WTC11 (cell line): ENCODE measurements at regions not wholly inside any gene's neighbourhood (a gene's known extent, or its start where the extent isn't known, plus 50 kb on each side); places are given as distances from the start of the nearest gene placed in this dataset.

Experiments
- ATAC-seq: fragments of 200-7000 bp; cut with Tn5 transposase; 2 replicates; pipeline ENCODE4 v1.10.0; 2021; ENCODE audit warnings: mild to moderate bottlenecking, moderate library complexity
- CTCF ChIA-PET: fragments of 300-600 bp; sonication (Branson Sonifier 250); formaldehyde crosslinking; loops from one replicate; lab custom pipeline; 2021; ENCODE audit warnings: antibody characterized with exemption; lab: Charles Lee
- POLR2A ChIA-PET: fragments of 350-600 bp; sonication (Branson Sonifier 250); formaldehyde crosslinking; loops from one replicate; lab custom pipeline; 2021; ENCODE audit warnings: antibody characterized with exemption; lab: Charles Lee
- DNase-seq: peaks from one replicate; pipeline ENCODE4 v3.0.0; 2021; ENCODE audit warnings: low spot score
- H3K27ac Mint-ChIP-seq: 2 replicates; pipeline ENCODE4 v1.8.0; 2021; ENCODE audit warnings: mixed read lengths
- H3K27me3 Mint-ChIP-seq: 2 replicates; pipeline ENCODE4 v1.8.0; 2021; ENCODE audit warnings: low read depth, mild to moderate bottlenecking, moderate library complexity, mixed read lengths
- H3K36me3 Mint-ChIP-seq: 2 replicates; pipeline ENCODE4 v1.8.0; 2021; ENCODE audit warnings: mixed read lengths
- H3K4me1 Mint-ChIP-seq: 2 replicates; pipeline ENCODE4 v1.8.0; 2022; ENCODE audit warnings: mixed read lengths
- H3K4me3 Mint-ChIP-seq: 2 replicates; pipeline ENCODE4 v1.8.0; 2021; ENCODE audit warnings: mild to moderate bottlenecking, moderate library complexity, mixed read lengths
- H3K9me3 Mint-ChIP-seq: 2 replicates; pipeline ENCODE4 v1.8.0; 2021; ENCODE audit warnings: mixed read lengths
- ARID4B ChIP-seq: sonication (generic); formaldehyde crosslinking; IDR thresholded peaks from 2 replicates; pipeline ENCODE4 v1.8.0; 2023; ENCODE audit warnings: missing genetic modification reagents, mild to moderate bottlenecking, borderline replicate concordance
- ATF3 ChIP-seq: sonication (generic); formaldehyde crosslinking; conservative IDR thresholded peaks from 2 replicates; pipeline ENCODE4 v1.8.1; 2022; ENCODE audit warnings: mild to moderate bottlenecking, missing genetic modification reagents
- ATF6 ChIP-seq: sonication (generic); formaldehyde crosslinking; IDR thresholded peaks from 2 replicates; pipeline ENCODE4 v1.8.1; 2023; ENCODE audit warnings: mild to moderate bottlenecking, missing genetic modification reagents
- E2F4 ChIP-seq: sonication (generic); formaldehyde crosslinking; IDR thresholded peaks from 2 replicates; pipeline ENCODE4 v1.8.1; 2022; ENCODE audit warnings: low read depth, mild to moderate bottlenecking, moderate library complexity, missing genetic modification reagents, borderline replicate concordance
- E2F5 ChIP-seq: sonication (generic); formaldehyde crosslinking; IDR thresholded peaks from 2 replicates; pipeline ENCODE4 v1.8.1; 2022; ENCODE audit warnings: mild to moderate bottlenecking, moderate library complexity, missing genetic modification reagents
- ELF4 ChIP-seq: sonication (generic); formaldehyde crosslinking; IDR thresholded peaks from 2 replicates; pipeline ENCODE4 v1.8.1; 2022; ENCODE audit warnings: low read depth, mild to moderate bottlenecking, moderate library complexity, missing genetic modification reagents
- GRHL2 ChIP-seq: fragments of 250-450 bp; sonication (Bioruptor Pico); IDR thresholded peaks from 2 replicates; pipeline ENCODE4 v1.8.0; 2022; ENCODE audit warnings: mild to moderate bottlenecking, moderate library complexity; ENCODE audit not compliant: insufficient replicate concordance, severe bottlenecking
- JUN ChIP-seq: sonication (generic); formaldehyde crosslinking; IDR thresholded peaks from 2 replicates; pipeline ENCODE4 v1.8.0; 2023; ENCODE audit warnings: mild to moderate bottlenecking, missing genetic modification reagents
- NFE2L1 ChIP-seq: sonication (generic); formaldehyde crosslinking; IDR thresholded peaks from 2 replicates; pipeline ENCODE4 v1.8.1; 2023; ENCODE audit warnings: missing genetic modification reagents
- NR1H2 ChIP-seq: sonication (generic); formaldehyde crosslinking; IDR thresholded peaks from 2 replicates; pipeline ENCODE4 v1.9.0; 2021; ENCODE audit warnings: mild to moderate bottlenecking, moderate library complexity, missing genetic modification reagents
- NR2C2 ChIP-seq: sonication (generic); formaldehyde crosslinking; IDR thresholded peaks from 2 replicates; pipeline ENCODE4 v1.8.0; 2022; ENCODE audit warnings: mild to moderate bottlenecking, missing genetic modification reagents
- PRRX2 ChIP-seq: fragments of 250-450 bp; sonication (Bioruptor Pico); IDR thresholded peaks from 2 replicates; pipeline ENCODE4 v1.8.0; 2021; ENCODE audit warnings: mild to moderate bottlenecking
- ZNF121 ChIP-seq: sonication (generic); formaldehyde crosslinking; IDR thresholded peaks from 2 replicates; pipeline ENCODE4 v1.8.0; 2023; ENCODE audit warnings: missing genetic modification reagents
- ZNF263 ChIP-seq: sonication (generic); formaldehyde crosslinking; IDR thresholded peaks from 2 replicates; pipeline ENCODE4 v1.8.1; 2022; ENCODE audit warnings: low read depth, mild to moderate bottlenecking, moderate library complexity, missing genetic modification reagents
- TF ChIP-seq, protein P1 (sequence below): fragments of 250-450 bp; sonication (Bioruptor Pico); IDR thresholded peaks from 2 replicates; pipeline ENCODE4 v1.9.0; 2021; ENCODE audit warnings: mild to moderate bottlenecking
- TF ChIP-seq, protein P2 (sequence below): sonication (generic); formaldehyde crosslinking; IDR thresholded peaks from 2 replicates; pipeline ENCODE4 v1.8.1; 2022; ENCODE audit warnings: mild to moderate bottlenecking, missing genetic modification reagents, moderate library complexity, borderline replicate concordance

GRCh38 chr11:29271616-29272015 lies 745.2 kb downstream of the KCNA4 start (continued):
- TF ChIP-seq ARID4B (CRISPR knock-in tag): no peak
- TF ChIP-seq NFE2L1 (CRISPR knock-in tag): no peak
- no peak for TF ChIP-seq ELF4 (CRISPR knock-in tag)
- TF ChIP-seq ATF3 (CRISPR knock-in tag): no peak
- no peak for TF ChIP-seq JUN (CRISPR knock-in tag)
- TF ChIP-seq E2F4 (CRISPR knock-in tag): no peak
- no peak for TF ChIP-seq NR1H2 (CRISPR knock-in tag)
- no peak for TF ChIP-seq ZNF121
- no peak for TF ChIP-seq NR2C2

GRCh38 chr11:29268733-29269132 lies 748.1 kb downstream of the KCNA4 start:
- Mint-ChIP-seq H3K36me3 (no peaks in the 10 kb centered on the region), H3K4me3 (no peak overlapping the region), H3K4me1 (no peaks in the 10 kb centered on the region), H3K9me3 (no peaks in the 10 kb centered on the region), H3K27me3 (no peaks in the 10 kb centered on the region; the same call in 1 of the 2 replicates), H3K27ac (no peak overlapping the region)
- CTCF ChIA-PET: no interaction called here
- no peak for DNase-seq
- POLR2A ChIA-PET: no interaction called here
- ATAC-seq: no peak
- TF ChIP-seq PRRX2 (CRISPR knock-in tag): no peak
- TF ChIP-seq ATF6 (CRISPR knock-in tag): no peak
- TF ChIP-seq E2F5: no peak
- TF ChIP-seq, protein P1, sequence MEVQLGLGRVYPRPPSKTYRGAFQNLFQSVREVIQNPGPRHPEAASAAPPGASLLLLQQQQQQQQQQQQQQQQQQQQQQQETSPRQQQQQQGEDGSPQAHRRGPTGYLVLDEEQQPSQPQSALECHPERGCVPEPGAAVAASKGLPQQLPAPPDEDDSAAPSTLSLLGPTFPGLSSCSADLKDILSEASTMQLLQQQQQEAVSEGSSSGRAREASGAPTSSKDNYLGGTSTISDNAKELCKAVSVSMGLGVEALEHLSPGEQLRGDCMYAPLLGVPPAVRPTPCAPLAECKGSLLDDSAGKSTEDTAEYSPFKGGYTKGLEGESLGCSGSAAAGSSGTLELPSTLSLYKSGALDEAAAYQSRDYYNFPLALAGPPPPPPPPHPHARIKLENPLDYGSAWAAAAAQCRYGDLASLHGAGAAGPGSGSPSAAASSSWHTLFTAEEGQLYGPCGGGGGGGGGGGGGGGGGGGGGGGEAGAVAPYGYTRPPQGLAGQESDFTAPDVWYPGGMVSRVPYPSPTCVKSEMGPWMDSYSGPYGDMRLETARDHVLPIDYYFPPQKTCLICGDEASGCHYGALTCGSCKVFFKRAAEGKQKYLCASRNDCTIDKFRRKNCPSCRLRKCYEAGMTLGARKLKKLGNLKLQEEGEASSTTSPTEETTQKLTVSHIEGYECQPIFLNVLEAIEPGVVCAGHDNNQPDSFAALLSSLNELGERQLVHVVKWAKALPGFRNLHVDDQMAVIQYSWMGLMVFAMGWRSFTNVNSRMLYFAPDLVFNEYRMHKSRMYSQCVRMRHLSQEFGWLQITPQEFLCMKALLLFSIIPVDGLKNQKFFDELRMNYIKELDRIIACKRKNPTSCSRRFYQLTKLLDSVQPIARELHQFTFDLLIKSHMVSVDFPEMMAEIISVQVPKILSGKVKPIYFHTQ (CRISPR knock-in tag): no peak
- TF ChIP-seq ARID4B (CRISPR knock-in tag): no peak
- no peak for TF ChIP-seq ZNF263 (CRISPR knock-in tag)
- TF ChIP-seq GRHL2 (CRISPR knock-in tag): no peak
- TF ChIP-seq, protein P2, sequence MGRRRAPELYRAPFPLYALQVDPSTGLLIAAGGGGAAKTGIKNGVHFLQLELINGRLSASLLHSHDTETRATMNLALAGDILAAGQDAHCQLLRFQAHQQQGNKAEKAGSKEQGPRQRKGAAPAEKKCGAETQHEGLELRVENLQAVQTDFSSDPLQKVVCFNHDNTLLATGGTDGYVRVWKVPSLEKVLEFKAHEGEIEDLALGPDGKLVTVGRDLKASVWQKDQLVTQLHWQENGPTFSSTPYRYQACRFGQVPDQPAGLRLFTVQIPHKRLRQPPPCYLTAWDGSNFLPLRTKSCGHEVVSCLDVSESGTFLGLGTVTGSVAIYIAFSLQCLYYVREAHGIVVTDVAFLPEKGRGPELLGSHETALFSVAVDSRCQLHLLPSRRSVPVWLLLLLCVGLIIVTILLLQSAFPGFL: no peak
